HepG2 (cell line): ENCODE measurements at regions not wholly inside any gene's neighbourhood (a gene's known extent, or its start where the extent isn't known, plus 50 kb on each side); places are given as distances from the start of the nearest gene placed in this dataset.
A peak's percentile ranks its signal among the peaks of the same experiment; 100 is the strongest.

Experiments
- FOXA3 ChIP-seq: IDR thresholded peaks from 2 replicates; pipeline ENCODE4 v1.6.1; 2016; ENCODE audit warnings: missing genetic modification reagents, missing compliant biosample characterization
- KLF6 ChIP-seq: IDR thresholded peaks from 2 replicates; pipeline ENCODE4 v1.8.0; 2016; ENCODE audit warnings: missing biosample characterization, missing genetic modification reagents
- MEF2D ChIP-seq: sonication (generic); formaldehyde crosslinking; IDR thresholded peaks from 2 replicates; pipeline ENCODE4 v1.5.1; 2020; ENCODE audit warnings: mild to moderate bottlenecking, missing genetic modification reagents
- SPEN ChIP-seq: sonication (generic); formaldehyde crosslinking; IDR thresholded peaks from 2 replicates; pipeline ENCODE4 v1.5.1; 2020; ENCODE audit warnings: low read depth, mild to moderate bottlenecking, missing genetic modification reagents
- THAP11 ChIP-seq: IDR thresholded peaks from 2 replicates; pipeline ENCODE4 v1.6.1; 2016; ENCODE audit warnings: missing biosample characterization, missing genetic modification reagents
- ZBTB40 ChIP-seq, 2 experiments: fragments of 450-650 bp in 1 of 2; sonication (generic) in 1 of 2; formaldehyde crosslinking in 1 of 2; IDR thresholded peaks; 2 replicates each; pipeline versions ENCODE4 v1.6.1 to v1.8.0; 2016 to 2022; ENCODE audit warnings: antibody characterized with exemption in 1 of 2, mild to moderate bottlenecking in 1 of 2, missing genetic modification reagents in 1 of 2
- ZFP90 ChIP-seq: sonication (generic); formaldehyde crosslinking; IDR thresholded peaks from 2 replicates; pipeline ENCODE4 v1.8.0; 2022; ENCODE audit warnings: missing genetic modification reagents, mild to moderate bottlenecking, inconsistent platforms, borderline replicate concordance
- ZNF234 ChIP-seq: sonication (generic); formaldehyde crosslinking; conservative IDR thresholded peaks from 2 replicates; pipeline ENCODE4 v1.5.1; 2020; ENCODE audit warnings: mild to moderate bottlenecking, missing genetic modification reagents
- ZNF317 ChIP-seq: sonication (generic); formaldehyde crosslinking; IDR thresholded peaks from 2 replicates; pipeline ENCODE4 v1.5.0; 2020; ENCODE audit warnings: mild to moderate bottlenecking, missing genetic modification reagents
- ZNF639 ChIP-seq: conservative IDR thresholded peaks from 2 replicates; pipeline ENCODE4 v1.6.1; 2018; ENCODE audit warnings: missing genetic modification reagents
- TF ChIP-seq, protein P1 (sequence below): IDR thresholded peaks from 2 replicates; pipeline ENCODE4 v1.6.1; 2016; ENCODE audit warnings: low read depth, borderline replicate concordance
- TF ChIP-seq, protein P2 (sequence below): sonication (generic); formaldehyde crosslinking; IDR thresholded peaks from 2 replicates; pipeline ENCODE4 v1.5.1; 2020; ENCODE audit warnings: mild to moderate bottlenecking, missing genetic modification reagents, moderate library complexity

- TF ChIP-seq ZBTB40 (IDR thresholded peaks at IDR 0.05): no peak
- no peak for TF ChIP-seq ZBTB40 (CRISPR knock-in tag; IDR thresholded peaks at IDR 0.05)
- TF ChIP-seq ZFP90 (CRISPR knock-in tag): peak; percentile 28; the same call in 1 of the 2 replicates
- no peak for TF ChIP-seq ZNF317 (CRISPR knock-in tag)
- TF ChIP-seq, protein P1, sequence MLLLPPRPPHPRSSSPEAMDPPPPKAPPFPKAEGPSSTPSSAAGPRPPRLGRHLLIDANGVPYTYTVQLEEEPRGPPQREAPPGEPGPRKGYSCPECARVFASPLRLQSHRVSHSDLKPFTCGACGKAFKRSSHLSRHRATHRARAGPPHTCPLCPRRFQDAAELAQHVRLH: 0 out of 2 replicates have a peak, but pooled peaks have one; percentile 44
- TF ChIP-seq KLF6 (CRISPR knock-in tag): no peak; the same call in 1 of the 2 replicates
- no peak for TF ChIP-seq ZNF639 (CRISPR knock-in tag)
- no peak for TF ChIP-seq MEF2D (CRISPR knock-in tag)
- TF ChIP-seq SPEN (CRISPR knock-in tag): 0 out of 2 replicates have a peak, but pooled peaks have one; percentile 2
- TF ChIP-seq FOXA3 (CRISPR knock-in tag): peak; percentile 60
- TF ChIP-seq ZNF234 (CRISPR knock-in tag): no peak
- peak; percentile 22; the same call in 1 of the 2 replicates for TF ChIP-seq THAP11 (CRISPR knock-in tag)
- TF ChIP-seq, protein P2, sequence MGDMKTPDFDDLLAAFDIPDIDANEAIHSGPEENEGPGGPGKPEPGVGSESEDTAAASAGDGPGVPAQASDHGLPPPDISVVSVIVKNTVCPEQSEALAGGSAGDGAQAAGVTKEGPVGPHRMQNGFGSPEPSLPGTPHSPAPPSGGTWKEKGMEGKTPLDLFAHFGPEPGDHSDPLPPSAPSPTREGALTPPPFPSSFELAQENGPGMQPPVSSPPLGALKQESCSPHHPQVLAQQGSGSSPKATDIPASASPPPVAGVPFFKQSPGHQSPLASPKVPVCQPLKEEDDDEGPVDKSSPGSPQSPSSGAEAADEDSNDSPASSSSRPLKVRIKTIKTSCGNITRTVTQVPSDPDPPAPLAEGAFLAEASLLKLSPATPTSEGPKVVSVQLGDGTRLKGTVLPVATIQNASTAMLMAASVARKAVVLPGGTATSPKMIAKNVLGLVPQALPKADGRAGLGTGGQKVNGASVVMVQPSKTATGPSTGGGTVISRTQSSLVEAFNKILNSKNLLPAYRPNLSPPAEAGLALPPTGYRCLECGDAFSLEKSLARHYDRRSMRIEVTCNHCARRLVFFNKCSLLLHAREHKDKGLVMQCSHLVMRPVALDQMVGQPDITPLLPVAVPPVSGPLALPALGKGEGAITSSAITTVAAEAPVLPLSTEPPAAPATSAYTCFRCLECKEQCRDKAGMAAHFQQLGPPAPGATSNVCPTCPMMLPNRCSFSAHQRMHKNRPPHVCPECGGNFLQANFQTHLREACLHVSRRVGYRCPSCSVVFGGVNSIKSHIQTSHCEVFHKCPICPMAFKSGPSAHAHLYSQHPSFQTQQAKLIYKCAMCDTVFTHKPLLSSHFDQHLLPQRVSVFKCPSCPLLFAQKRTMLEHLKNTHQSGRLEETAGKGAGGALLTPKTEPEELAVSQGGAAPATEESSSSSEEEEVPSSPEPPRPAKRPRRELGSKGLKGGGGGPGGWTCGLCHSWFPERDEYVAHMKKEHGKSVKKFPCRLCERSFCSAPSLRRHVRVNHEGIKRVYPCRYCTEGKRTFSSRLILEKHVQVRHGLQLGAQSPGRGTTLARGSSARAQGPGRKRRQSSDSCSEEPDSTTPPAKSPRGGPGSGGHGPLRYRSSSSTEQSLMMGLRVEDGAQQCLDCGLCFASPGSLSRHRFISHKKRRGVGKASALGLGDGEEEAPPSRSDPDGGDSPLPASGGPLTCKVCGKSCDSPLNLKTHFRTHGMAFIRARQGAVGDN (CRISPR knock-in tag): peak; percentile 79
These were observed 136.5 kb upstream of the ABCA1 start (continued) for GRCh38 chr9:105064248-105065097.
